ENCODE measurements at regions not wholly inside any gene's neighbourhood (a gene's known extent, or its start where the extent isn't known, plus 50 kb on each side); places are given as distances from the start of the nearest gene placed in this dataset.
A peak's percentile ranks its signal among the peaks of the same experiment; 100 is the strongest.

GRCh38 chr7:36048902-36049240 lies 104.2 kb upstream of the EEPD1 start:
- in situ Hi-C loops (cut with MboI; ENCODE audit: low sequenced_read_pairs) (no loop called here), intact Hi-C loops (cut with micrococcal nuclease) (loop anchor here (1.0 to 5.0 kb wide), 2 partner anchors 19 to 68 kb away; no protein-coding TSS in a partner anchor), dilution Hi-C loops (cut with HindIII; ENCODE audit: low sequenced_read_pairs, unreplicated experiment) (no loop called here)
- Histone ChIP-seq H3K4me1 (ENCODE audit: control insufficient read depth, insufficient read depth, low read length) (peaks cover 22% of the 10 kb centered on the region), H3K4me3 (ENCODE audit: insufficient read depth, low read depth, low read length) (no peak overlapping the region), H3K9me3 (ENCODE audit: control insufficient read depth, insufficient read depth, low read length) (no peaks in the 10 kb centered on the region), H3K9ac (ENCODE audit: low read depth, low read length) (no peak overlapping the region), H4K91ac (ENCODE audit: insufficient read depth, low read depth, low read length) (peak overlapping the region; percentile 58; the same call in 1 of the 2 replicates), H3K27ac (ENCODE audit: insufficient read depth, low read length) (no peak overlapping the region), H3K4ac (ENCODE audit: low read depth, low read length) (peak overlapping the region; percentile 83), H2AK5ac (ENCODE audit: low read depth, low read length) (peak overlapping the region; percentile 81; the same call in 1 of the 2 replicates), H4K20me1 (ENCODE audit: insufficient read depth, low read length) (no peaks in the 10 kb centered on the region), H3K14ac (replicated peaks; ENCODE audit: low read depth, low read length) (peak overlapping the region; percentile 79), H3K56ac (ENCODE audit: extremely low read depth, insufficient read depth, low read length) (no peak overlapping the region), H3K79me1 (ENCODE audit: low read depth in 1 of 2, low read length in 2 of 2) (no peaks in the 10 kb centered on the region), H3K23ac (ENCODE audit: low read depth, low read length) (peak overlapping the region; percentile 60), H2BK20ac (ENCODE audit: low read depth, low read length) (peak overlapping the region; percentile 83; the same call in 1 of the 2 replicates), H2AK9ac (replicated peaks; ENCODE audit: low read depth, low read length, poor library complexity) (no peak overlapping the region), H3K9me1 (ENCODE audit: insufficient read depth, low read length) (peaks cover 11% of the 10 kb centered on the region), H4K5ac (ENCODE audit: low read depth, low read length) (peak overlapping the region; percentile 65), H2BK15ac (ENCODE audit: low read depth, low read length) (peak overlapping the region; percentile 57; the same call in 1 of the 3 replicates), H3K27me3 (ENCODE audit: control insufficient read depth, insufficient read depth, low read length) (no peaks in the 10 kb centered on the region), H3K36me3 (ENCODE audit: control insufficient read depth, insufficient read depth, low read length) (no peaks in the 10 kb centered on the region), H2BK5ac (ENCODE audit: low read depth, low read length, poor library complexity, severe bottlenecking) (no peak overlapping the region), H3K18ac (ENCODE audit: low read depth, low read length) (peak overlapping the region; percentile 57), H3K4me2 (ENCODE audit: low read depth, low read length) (peak overlapping the region; percentile 30; the same call in 1 of the 2 replicates), H2AFZ (replicated peaks; ENCODE audit: low read length, poor library complexity) (peak overlapping the region; percentile 80), H4K8ac (ENCODE audit: low read depth in 2 of 2, low read length in 2 of 2) (peak overlapping the region; percentile 46 to 82), H2BK120ac (ENCODE audit: low read depth, low read length) (peak overlapping the region; percentile 82)
- ATAC-seq (ENCODE audit: low read depth) (no peak), DNase-seq (peak; percentile 31)
- CTCF ChIA-PET = interaction anchor here (0.5 kb wide), 1 partner anchor 225 kb away, joined by 4 read pairs; no protein-coding TSS in a partner anchor
- WGBS, 2 experiments (ENCODE audit: extremely low coverage in 2 of 2, insufficient read length in 1 of 2) = no CpG with 5 or more reads among the region's 2 CpGs
- POLR2A ChIA-PET (ENCODE audit: unreplicated experiment) = no interaction called here
- TF ChIP-seq, protein P1, sequence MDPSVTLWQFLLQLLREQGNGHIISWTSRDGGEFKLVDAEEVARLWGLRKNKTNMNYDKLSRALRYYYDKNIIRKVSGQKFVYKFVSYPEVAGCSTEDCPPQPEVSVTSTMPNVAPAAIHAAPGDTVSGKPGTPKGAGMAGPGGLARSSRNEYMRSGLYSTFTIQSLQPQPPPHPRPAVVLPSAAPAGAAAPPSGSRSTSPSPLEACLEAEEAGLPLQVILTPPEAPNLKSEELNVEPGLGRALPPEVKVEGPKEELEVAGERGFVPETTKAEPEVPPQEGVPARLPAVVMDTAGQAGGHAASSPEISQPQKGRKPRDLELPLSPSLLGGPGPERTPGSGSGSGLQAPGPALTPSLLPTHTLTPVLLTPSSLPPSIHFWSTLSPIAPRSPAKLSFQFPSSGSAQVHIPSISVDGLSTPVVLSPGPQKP (IDR thresholded peaks at IDR 0.05; ENCODE audit: borderline replicate concordance, low read depth, low read length) = no peak
- TF ChIP-seq POLR2A (IDR thresholded peaks at IDR 0.05; ENCODE audit: low read depth, low read length) = no peak
- TF ChIP-seq, protein P2, sequence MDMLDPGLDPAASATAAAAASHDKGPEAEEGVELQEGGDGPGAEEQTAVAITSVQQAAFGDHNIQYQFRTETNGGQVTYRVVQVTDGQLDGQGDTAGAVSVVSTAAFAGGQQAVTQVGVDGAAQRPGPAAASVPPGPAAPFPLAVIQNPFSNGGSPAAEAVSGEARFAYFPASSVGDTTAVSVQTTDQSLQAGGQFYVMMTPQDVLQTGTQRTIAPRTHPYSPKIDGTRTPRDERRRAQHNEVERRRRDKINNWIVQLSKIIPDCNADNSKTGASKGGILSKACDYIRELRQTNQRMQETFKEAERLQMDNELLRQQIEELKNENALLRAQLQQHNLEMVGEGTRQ (IDR thresholded peaks at IDR 0.05; ENCODE audit: low read depth, low read length) = no peak
- TF ChIP-seq CHD1 (IDR thresholded peaks at IDR 0.05; ENCODE audit: low read depth, low read length) = no peak
- TF ChIP-seq SMC3 (IDR thresholded peaks at IDR 0.05; ENCODE audit: low read depth, low read length) = no peak
- no peak for TF ChIP-seq RFX5 (IDR thresholded peaks at IDR 0.05; ENCODE audit: low read depth, low read length)
- TF ChIP-seq RCOR1 (IDR thresholded peaks at IDR 0.05; ENCODE audit: insufficient replicate concordance, low read length) = no peak
- TF ChIP-seq, protein P3, sequence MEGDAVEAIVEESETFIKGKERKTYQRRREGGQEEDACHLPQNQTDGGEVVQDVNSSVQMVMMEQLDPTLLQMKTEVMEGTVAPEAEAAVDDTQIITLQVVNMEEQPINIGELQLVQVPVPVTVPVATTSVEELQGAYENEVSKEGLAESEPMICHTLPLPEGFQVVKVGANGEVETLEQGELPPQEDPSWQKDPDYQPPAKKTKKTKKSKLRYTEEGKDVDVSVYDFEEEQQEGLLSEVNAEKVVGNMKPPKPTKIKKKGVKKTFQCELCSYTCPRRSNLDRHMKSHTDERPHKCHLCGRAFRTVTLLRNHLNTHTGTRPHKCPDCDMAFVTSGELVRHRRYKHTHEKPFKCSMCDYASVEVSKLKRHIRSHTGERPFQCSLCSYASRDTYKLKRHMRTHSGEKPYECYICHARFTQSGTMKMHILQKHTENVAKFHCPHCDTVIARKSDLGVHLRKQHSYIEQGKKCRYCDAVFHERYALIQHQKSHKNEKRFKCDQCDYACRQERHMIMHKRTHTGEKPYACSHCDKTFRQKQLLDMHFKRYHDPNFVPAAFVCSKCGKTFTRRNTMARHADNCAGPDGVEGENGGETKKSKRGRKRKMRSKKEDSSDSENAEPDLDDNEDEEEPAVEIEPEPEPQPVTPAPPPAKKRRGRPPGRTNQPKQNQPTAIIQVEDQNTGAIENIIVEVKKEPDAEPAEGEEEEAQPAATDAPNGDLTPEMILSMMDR (conservative IDR thresholded peaks at IDR 0.05; ENCODE audit: low read depth, low read length) = no peak
- TF ChIP-seq MAZ (IDR thresholded peaks at IDR 0.05; ENCODE audit: borderline replicate concordance, low read depth, low read length) = no peak
- TF ChIP-seq FOS (IDR thresholded peaks at IDR 0.05; ENCODE audit: low read depth, low read length) = no peak
- no peak for TF ChIP-seq BHLHE40 (IDR thresholded peaks at IDR 0.05; ENCODE audit: low read depth, low read length)
- TF ChIP-seq NFE2L2 (IDR thresholded peaks at IDR 0.05; ENCODE audit: low read depth, low read length) = no peak
- TF ChIP-seq RAD21 (IDR thresholded peaks at IDR 0.05; ENCODE audit: low read length) = no peak
- TF ChIP-seq CEBPB (IDR thresholded peaks at IDR 0.05; ENCODE audit: low read depth, low read length) = no peak
- no TSS peak for BruUV-seq (replicated peaks)
